Ammon's horn (tissue), 1 donor: ENCODE measurements at regions not wholly inside any gene's neighbourhood (a gene's known extent, or its start where the extent isn't known, plus 50 kb on each side); places are given as distances from the start of the nearest gene placed in this dataset.

Experiments
- DNase-seq: peaks from one replicate; pipeline ENCODE4 v3.0.0-alpha.2; 2016; ENCODE audit warnings: low spot score

- DNase-seq = no peak
These were observed 251.8 kb upstream of the OPRM1 start for GRCh38 chr6:153787341-153787606.

GRCh38 chr6:153781306-153781705, 257.7 kb upstream of the OPRM1 start:
- DNase-seq = no peak

- no peak for DNase-seq
These were observed 259.0 kb upstream of the OPRM1 start for GRCh38 chr6:153780011-153780410.

DNA sequence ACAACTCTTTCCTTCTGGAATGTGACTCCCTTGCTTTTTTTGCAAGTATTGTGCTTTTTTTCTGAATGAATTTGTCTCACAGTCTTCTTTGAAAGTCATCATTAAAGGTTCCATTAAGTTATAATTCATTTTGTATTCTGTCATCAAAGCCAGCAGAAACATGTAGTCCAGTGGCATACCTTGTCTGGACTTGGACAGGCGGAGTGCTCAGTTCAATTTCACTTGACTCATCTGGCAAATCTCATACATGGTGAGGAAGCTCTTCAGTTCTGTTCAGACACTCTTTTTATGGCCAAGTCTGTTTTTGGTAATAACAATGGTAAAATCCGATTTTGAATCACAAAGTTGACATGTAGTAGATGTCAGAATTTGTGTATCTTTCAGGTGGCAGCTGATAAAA, 260.8 kb upstream of the OPRM1 start:
- DNase-seq = no peak

GRCh38 chr6:153771577-153771976, 267.5 kb upstream of the OPRM1 start:
- DNase-seq = no peak

DNA sequence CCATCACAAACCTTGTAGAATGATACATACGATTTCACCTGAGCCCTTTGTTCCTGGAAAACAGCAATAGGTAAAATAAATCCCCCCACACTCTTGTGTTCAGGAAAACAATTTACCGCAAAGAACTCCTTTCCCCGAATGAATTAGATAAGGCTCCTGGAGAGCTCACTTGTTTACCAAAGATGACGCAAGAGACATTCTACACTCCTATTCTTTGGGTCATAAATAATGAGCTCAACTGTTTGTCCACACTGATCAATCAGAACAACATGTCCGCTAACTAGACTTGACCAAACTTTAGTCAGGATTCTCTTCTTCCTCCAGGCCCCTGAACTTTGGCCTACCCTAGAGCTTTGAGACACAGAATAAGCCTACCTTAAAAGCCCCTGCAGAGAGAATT, 271.9 kb upstream of the OPRM1 start:
- no peak for DNase-seq

DNA sequence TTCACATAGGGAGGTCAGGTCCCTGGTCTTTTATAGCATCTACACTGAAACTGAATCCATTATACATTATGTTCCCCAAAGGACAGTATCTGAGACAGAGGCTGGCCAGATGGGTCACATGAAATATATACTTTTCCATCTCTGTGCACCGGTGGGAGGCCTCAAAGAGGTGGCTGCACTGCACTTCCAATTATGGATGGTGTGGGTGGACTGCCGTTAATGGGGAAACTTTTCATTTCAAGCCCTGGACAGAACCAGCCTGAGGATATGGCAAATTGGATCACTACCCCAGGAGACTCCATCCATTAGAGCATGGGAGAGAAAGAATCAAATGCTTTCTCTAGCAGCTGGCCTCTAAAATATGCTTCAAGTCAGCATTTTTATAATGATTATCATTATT, 280.5 kb upstream of the OPRM1 start:
- DNase-seq = no peak

- no peak for DNase-seq
These were observed 303.3 kb upstream of the OPRM1 start for GRCh38 chr6:153735761-153736160.

- no peak for DNase-seq
These were observed 309.9 kb upstream of the OPRM1 start for GRCh38 chr6:153729189-153729588.

GRCh38 chr6:153727885-153728284, 311.2 kb upstream of the OPRM1 start:
- DNase-seq = no peak

- DNase-seq = no peak
These were observed 313.6 kb upstream of the OPRM1 start for GRCh38 chr6:153725456-153725855.

DNA sequence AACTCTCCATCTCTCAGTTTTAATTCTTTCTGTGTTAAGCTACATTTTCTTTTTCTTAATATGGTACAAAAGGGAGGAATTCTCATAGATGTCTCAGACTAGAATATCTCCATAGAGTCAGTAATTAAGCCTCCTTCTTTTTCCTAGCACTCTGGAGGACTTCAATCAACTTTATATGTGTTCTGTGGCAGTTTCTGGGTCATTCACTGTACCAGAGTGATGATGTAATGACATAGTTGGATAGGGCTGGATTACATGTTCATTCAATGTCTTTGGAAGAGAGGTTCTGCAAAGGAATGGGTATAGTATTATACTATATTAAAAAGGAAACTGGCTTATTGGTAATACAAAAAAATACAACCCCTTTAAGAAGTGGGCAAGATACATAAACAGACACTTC, 318.3 kb upstream of the OPRM1 start:
- no peak for DNase-seq

GRCh38 chr6:153705429-153705828, 333.6 kb upstream of the OPRM1 start:
- no peak for DNase-seq

DNA sequence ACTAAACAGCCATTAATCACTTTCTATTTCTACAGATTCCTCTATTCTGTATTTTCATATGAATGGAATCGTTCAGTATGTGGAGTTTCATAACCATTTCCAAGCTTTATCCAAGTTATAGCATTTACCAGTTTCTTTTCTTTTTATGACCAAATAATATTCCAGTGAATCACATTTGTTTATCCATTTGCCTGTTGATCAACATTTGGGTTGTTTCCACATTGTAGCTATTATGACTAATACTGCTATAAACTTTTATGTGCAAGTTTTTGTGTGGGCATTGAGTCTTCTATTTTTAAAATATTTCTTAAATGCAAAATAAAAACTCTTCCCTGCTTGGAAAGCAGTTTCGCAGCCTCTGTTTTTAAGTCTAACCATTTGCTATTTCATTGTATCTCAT, 336.4 kb upstream of the OPRM1 start:
- no peak for DNase-seq

DNA sequence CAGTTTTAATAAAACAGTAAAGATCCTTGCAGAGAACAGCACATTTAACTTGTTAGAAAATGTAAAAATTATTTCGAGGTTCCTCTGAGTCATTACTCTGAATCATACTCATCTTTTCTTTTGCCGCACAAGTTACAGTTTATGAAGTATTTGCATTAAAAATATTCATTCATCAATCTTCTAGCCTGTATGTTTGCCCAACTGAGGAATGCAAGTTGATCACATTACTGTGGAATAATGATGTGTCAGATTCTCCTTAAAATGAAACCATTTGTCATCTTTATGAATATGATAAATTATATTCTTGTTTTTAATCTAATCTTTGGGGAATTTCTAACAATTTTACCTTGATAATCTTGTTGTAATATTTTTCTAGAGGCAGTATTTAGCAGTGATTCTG, 340.4 kb upstream of the OPRM1 start:
- no peak for DNase-seq

DNA sequence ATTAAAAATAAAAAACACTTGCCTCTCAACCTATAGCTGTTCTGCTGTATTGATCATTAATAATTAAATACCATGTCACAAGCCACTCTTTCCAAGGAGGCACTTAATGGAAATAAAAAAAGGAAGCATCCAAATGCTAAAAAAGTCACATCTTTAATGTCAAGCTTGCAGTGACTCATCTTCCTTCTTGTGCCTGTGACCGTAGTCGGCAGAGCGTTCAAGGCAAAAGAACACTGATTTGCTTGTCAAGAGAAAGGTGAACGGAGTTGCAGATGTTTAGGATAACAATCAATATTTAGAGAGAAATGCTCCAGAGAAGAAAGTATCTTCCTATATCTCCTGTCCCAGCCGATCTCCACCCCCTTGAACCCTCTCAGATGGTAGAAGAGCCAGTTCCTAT, 341.0 kb upstream of the OPRM1 start:
- DNase-seq = no peak

GRCh38 chr6:153677522-153677921, 361.5 kb upstream of the OPRM1 start:
- no peak for DNase-seq

- DNase-seq = no peak
These were observed 365.3 kb upstream of the OPRM1 start for GRCh38 chr6:153673750-153674149.

DNA sequence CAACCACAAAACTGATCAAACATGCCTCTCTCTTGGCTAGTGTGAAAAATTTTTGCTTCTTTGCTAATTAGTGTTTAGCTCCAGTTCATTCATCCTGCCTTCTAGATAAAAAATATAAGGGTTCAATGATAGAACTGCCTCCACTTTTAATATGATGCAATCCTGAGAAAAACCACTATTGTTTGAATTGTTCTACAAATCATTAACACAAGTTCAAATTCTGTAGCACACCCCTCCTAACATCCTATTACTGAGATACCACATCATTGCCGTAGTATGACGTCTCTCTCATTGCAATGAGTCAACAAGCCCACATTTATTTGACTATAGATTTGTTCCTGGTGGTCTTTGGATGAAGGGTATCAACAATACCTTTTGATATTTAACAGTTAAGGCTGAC, 365.8 kb upstream of the OPRM1 start:
- no peak for DNase-seq

GRCh38 chr6:153670403-153671026, 368.5 kb upstream of the OPRM1 start:
- no peak for DNase-seq

DNA sequence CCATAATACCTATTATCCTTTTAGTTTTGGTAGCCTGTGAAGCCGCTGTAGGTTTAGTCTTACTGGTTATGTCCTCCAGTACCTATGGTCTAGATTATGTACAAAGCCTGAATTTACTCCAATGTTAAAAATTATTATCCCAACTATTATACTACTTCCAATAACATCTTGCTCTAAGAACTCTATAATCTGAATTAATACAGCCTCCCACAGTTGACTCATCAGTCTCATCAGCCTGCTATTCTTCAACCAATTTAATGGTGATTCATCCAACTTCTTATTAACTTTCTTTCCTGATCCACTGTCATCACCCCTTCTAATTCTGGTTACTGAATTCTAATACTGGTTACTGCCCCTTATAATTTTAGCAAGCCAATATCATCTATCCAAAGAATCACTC, 370.3 kb upstream of the OPRM1 start:
- no peak for DNase-seq

DNA sequence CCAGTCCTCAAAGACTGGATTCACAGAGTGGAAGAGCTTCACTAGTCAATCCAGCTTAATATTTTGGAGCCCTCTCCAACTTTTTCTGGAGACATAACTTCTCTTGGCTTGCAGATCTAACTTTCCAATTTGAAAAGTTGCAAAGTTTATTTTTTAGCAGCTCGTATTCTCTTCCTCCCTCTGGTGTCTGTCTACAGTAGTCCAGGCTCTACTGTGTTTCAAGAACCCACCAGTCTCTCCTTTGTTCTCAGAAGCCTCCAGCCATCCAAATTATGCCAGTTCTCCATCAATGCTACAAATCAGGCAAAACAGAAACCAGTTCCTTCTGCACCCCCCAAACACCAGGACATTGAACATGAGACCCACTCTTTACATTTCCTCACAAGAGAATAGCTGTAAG, 376.1 kb upstream of the OPRM1 start:
- DNase-seq = no peak

DNA sequence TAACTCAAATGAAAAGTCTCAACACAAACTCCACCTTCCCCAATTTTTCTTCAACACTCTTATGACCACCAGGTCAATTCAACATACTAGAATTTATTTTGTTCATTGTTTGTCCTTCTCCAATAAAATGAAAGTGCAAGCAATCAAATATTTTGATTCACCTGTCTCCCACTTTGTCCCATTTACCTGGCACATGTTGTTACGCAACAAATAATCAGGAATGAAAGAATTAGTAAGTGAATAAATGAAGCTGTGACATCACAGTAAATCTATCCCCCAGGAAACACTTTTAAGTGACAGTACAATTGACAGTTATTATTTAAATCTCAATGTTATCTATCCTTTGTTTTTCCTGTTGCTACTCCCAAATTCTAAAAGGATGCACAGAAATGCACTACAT, 393.7 kb upstream of the OPRM1 start:
- no peak for DNase-seq

- DNase-seq = no peak
These were observed 395.0 kb upstream of the OPRM1 start for GRCh38 chr6:153644000-153644399.

GRCh38 chr6:153634416-153634815, 404.6 kb upstream of the OPRM1 start:
- no peak for DNase-seq
